RWPE2 (cell line): ENCODE measurements at regions not wholly inside any gene's neighbourhood (a gene's known extent, or its start where the extent isn't known, plus 50 kb on each side); places are given as distances from the start of the nearest gene placed in this dataset.

Experiments used
- ATAC-seq: fragments of 200-7000 bp; cut with Tn5 transposase; 3 replicates; pipeline ENCODE4 v1.9.1; 2021; ENCODE audit warnings: low read depth
- DNase-seq: peaks from one replicate; pipeline ENCODE4 v3.0.0-alpha.2; 2020; ENCODE audit warnings: low spot score
- H3K27ac ChIP-seq: fragments of 450-650 bp; 2 replicates; pipeline ENCODE4 v1.5.1; 2017; ENCODE audit warnings: mild to moderate bottlenecking; ENCODE audit not compliant: poor library complexity, severe bottlenecking
- H3K27me3 ChIP-seq: fragments of 250-450 bp; sonication (Bioruptor Pico); 2 replicates; pipeline ENCODE4 v1.5.1; 2021; ENCODE audit warnings: mild to moderate bottlenecking, moderate library complexity; ENCODE audit not compliant: insufficient read depth, poor library complexity, severe bottlenecking
- H3K36me3 ChIP-seq: fragments of 250-450 bp; sonication (Bioruptor Pico); 2 replicates; pipeline ENCODE4 v1.5.1; 2020; ENCODE audit warnings: low read depth, mild to moderate bottlenecking, moderate library complexity
- H3K4me1 ChIP-seq: fragments of 250-450 bp; sonication (Bioruptor Pico); 2 replicates; pipeline ENCODE4 v1.5.1; 2021; ENCODE audit warnings: mild to moderate bottlenecking, moderate library complexity; ENCODE audit not compliant: insufficient read depth, poor library complexity, severe bottlenecking
- H3K4me3 ChIP-seq: fragments of 250-450 bp; sonication (Bioruptor Pico); 2 replicates; pipeline ENCODE4 v1.5.1; 2021; ENCODE audit warnings: mild to moderate bottlenecking, moderate library complexity; ENCODE audit not compliant: severe bottlenecking
- H3K9me3 ChIP-seq: fragments of 250-450 bp; sonication (Bioruptor Pico); 2 replicates; pipeline ENCODE4 v1.5.1; 2021; ENCODE audit warnings: mild to moderate bottlenecking, moderate library complexity; ENCODE audit not compliant: severe bottlenecking
- CTCF ChIP-seq: fragments of 450-650 bp; IDR thresholded peaks from one replicate; pipeline ENCODE4 v1.5.1; 2017; ENCODE audit warnings: mild to moderate bottlenecking, moderate library complexity; ENCODE audit not compliant: poor library complexity, severe bottlenecking

- no peak overlapping the region for H3K27ac ChIP-seq
- no peak for ATAC-seq
- H3K4me3 ChIP-seq: no peak overlapping the region
- no peaks in the 10 kb centered on the region for H3K4me1 ChIP-seq
- no peaks in the 10 kb centered on the region for H3K9me3 ChIP-seq
- TF ChIP-seq CTCF: no peak
- no peaks in the 10 kb centered on the region for H3K27me3 ChIP-seq
- H3K36me3 ChIP-seq: no peaks in the 10 kb centered on the region
- no peak for DNase-seq
Observed at GRCh38 chr6:168208854-168209253, 110.7 kb downstream of the DACT2 start.

- ATAC-seq (no peak), DNase-seq (no peak)
- Histone ChIP-seq H3K4me1 (no peaks in the 10 kb centered on the region), H3K36me3 (no peaks in the 10 kb centered on the region), H3K27me3 (no peaks in the 10 kb centered on the region), H3K4me3 (no peak overlapping the region), H3K9me3 (no peaks in the 10 kb centered on the region), H3K27ac (no peak overlapping the region)
- no peak for TF ChIP-seq CTCF
Observed at GRCh38 chr6:168208402-168208801, 111.2 kb downstream of the DACT2 start.

- DNase-seq (no peak), ATAC-seq (no peak)
- H3K4me3 ChIP-seq: no peak overlapping the region
- no peaks in the 10 kb centered on the region for H3K9me3 ChIP-seq
- H3K4me1 ChIP-seq: no peaks in the 10 kb centered on the region
- no peaks in the 10 kb centered on the region for H3K36me3 ChIP-seq
- no peaks in the 10 kb centered on the region for H3K27me3 ChIP-seq
- no peak overlapping the region for H3K27ac ChIP-seq
- TF ChIP-seq CTCF: no peak
Observed at GRCh38 chr6:168207421-168208175, 112.0 kb downstream of the DACT2 start.

- Histone ChIP-seq H3K9me3 (no peaks in the 10 kb centered on the region), H3K27ac (no peak overlapping the region), H3K4me1 (no peaks in the 10 kb centered on the region), H3K27me3 (no peaks in the 10 kb centered on the region), H3K36me3 (no peaks in the 10 kb centered on the region), H3K4me3 (no peak overlapping the region)
- no peak for TF ChIP-seq CTCF
- ATAC-seq: no peak
- no peak for DNase-seq
Observed at GRCh38 chr6:168206661-168207274, 112.8 kb downstream of the DACT2 start.

- Histone ChIP-seq H3K36me3 (no peaks in the 10 kb centered on the region), H3K4me1 (no peaks in the 10 kb centered on the region), H3K4me3 (no peak overlapping the region), H3K27me3 (no peaks in the 10 kb centered on the region), H3K27ac (no peak overlapping the region), H3K9me3 (no peaks in the 10 kb centered on the region)
- no peak for ATAC-seq
- no peak for TF ChIP-seq CTCF
- no peak for DNase-seq
Observed at GRCh38 chr6:168206186-168206585, 113.4 kb downstream of the DACT2 start.
